Neural cell (in vitro differentiated cells): ENCODE measurements at regions not wholly inside any gene's neighbourhood (a gene's known extent, or its start where the extent isn't known, plus 50 kb on each side); places are given as distances from the start of the nearest gene placed in this dataset.

Experiments used
- H2AFZ ChIP-seq: fragments of 200-600, 300-800 bp; sonication (generic), shearing (Covaris generic); 2 replicates; pipeline ENCODE4 v1.6.0; 2014; ENCODE audit warnings: low read depth, mild to moderate bottlenecking, antibody characterized with exemption, low read length, moderate library complexity
- H3F3A ChIP-seq: fragments of 200-600 bp; shearing (Covaris generic); 2 replicates; pipeline ENCODE4 v1.6.1; 2016; ENCODE audit warnings: mild to moderate bottlenecking, moderate library complexity, mixed read lengths, antibody characterized with exemption, low read length; ENCODE audit not compliant: insufficient read depth, poor library complexity, severe bottlenecking
- H3K27ac ChIP-seq: fragments of 200-600, 300-800 bp; sonication (generic), shearing (Covaris generic); 2 replicates; pipeline ENCODE4 v1.5.1; 2014; ENCODE audit warnings: mild to moderate bottlenecking, low read length, moderate library complexity
- H3K27me3 ChIP-seq: fragments of 300-800, 200-600 bp; sonication (generic), shearing (Covaris generic); 2 replicates; pipeline ENCODE4 v1.6.0; 2014; ENCODE audit warnings: mild to moderate bottlenecking, low read depth, low read length, moderate library complexity; ENCODE audit not compliant: insufficient read depth
- H3K36me3 ChIP-seq: fragments of 300-800, 200-600 bp; sonication (generic), shearing (Covaris generic); 2 replicates; pipeline ENCODE4 v1.5.1; 2014; ENCODE audit warnings: mild to moderate bottlenecking, antibody characterized with exemption, low read length, moderate library complexity; ENCODE audit not compliant: insufficient read depth
- H3K4me2 ChIP-seq: fragments of 300-800, 200-600 bp; sonication (generic), shearing (Covaris generic); 2 replicates; pipeline ENCODE4 v1.6.0; 2014; ENCODE audit warnings: mild to moderate bottlenecking, low read length
- H3K4me3 ChIP-seq: fragments of 300-800, 200-600 bp; sonication (generic), shearing (Covaris generic); 2 replicates; pipeline ENCODE4 v1.5.1; 2014; ENCODE audit warnings: mild to moderate bottlenecking, low read length, moderate library complexity
- H3K79me2 ChIP-seq: fragments of 200-600 bp; shearing (Covaris generic); replicated peaks from 2 replicates; pipeline ENCODE4 v1.6.0; 2014; ENCODE audit warnings: mild to moderate bottlenecking, low read length, moderate library complexity; ENCODE audit not compliant: insufficient read depth
- H3K9ac ChIP-seq: fragments of 300-800, 200-600 bp; sonication (generic), shearing (Covaris generic); 2 replicates; pipeline ENCODE4 v1.6.1; 2016; ENCODE audit warnings: mild to moderate bottlenecking, low read length, mixed read lengths
- H3K9me2 ChIP-seq: fragments of 200-600 bp; shearing (Covaris generic); 2 replicates; pipeline ENCODE4 v1.6.1; 2016; ENCODE audit warnings: mild to moderate bottlenecking, low read length, mixed read lengths; ENCODE audit not compliant: insufficient read depth
- H3K9me3 ChIP-seq: fragments of 200-600, 300-800 bp; sonication (generic), shearing (Covaris generic); 2 replicates; pipeline ENCODE4 v1.6.1; 2016; ENCODE audit warnings: mild to moderate bottlenecking, mixed run types, low read length, moderate library complexity, mixed read lengths
- H4K20me1 ChIP-seq: fragments of 200-600 bp; shearing (Covaris generic); 2 replicates; pipeline ENCODE4 v1.6.1; 2016; ENCODE audit warnings: mild to moderate bottlenecking, mixed run types; ENCODE audit not compliant: insufficient read depth
- CTCF ChIP-seq: fragments of 450-650 bp; IDR thresholded peaks from 2 replicates; pipeline ENCODE4 v1.5.1; 2014; ENCODE audit warnings: antibody characterized with exemption, mild to moderate bottlenecking, moderate library complexity; ENCODE audit not compliant: poor library complexity, severe bottlenecking
- EP300 ChIP-seq: fragments of 450-650 bp; conservative IDR thresholded peaks from 2 replicates; pipeline ENCODE4 v1.6.1; 2014; ENCODE audit warnings: antibody characterized with exemption, mild to moderate bottlenecking, moderate library complexity; ENCODE audit not compliant: poor library complexity, severe bottlenecking
- EZH2 ChIP-seq: fragments of 200-600, 300-800 bp; shearing (Covaris generic), sonication (generic); IDR thresholded peaks from 2 replicates; pipeline ENCODE4 v1.6.1; 2014; ENCODE audit warnings: antibody characterized with exemption, low read length, borderline replicate concordance, mild to moderate bottlenecking; ENCODE audit not compliant: insufficient read depth, poor library complexity, severe bottlenecking
- MXI1 ChIP-seq: fragments of 450-650 bp; conservative IDR thresholded peaks from 2 replicates; pipeline ENCODE4 v1.6.1; 2014; ENCODE audit warnings: antibody characterized with exemption, mild to moderate bottlenecking; ENCODE audit not compliant: poor library complexity, severe bottlenecking
- POLR2AphosphoS5 ChIP-seq: IDR thresholded peaks from 2 replicates; pipeline ENCODE4 v1.6.1; 2012
- RAD21 ChIP-seq: fragments of 450-650 bp; conservative IDR thresholded peaks from 2 replicates; pipeline ENCODE4 v1.6.1; 2014; ENCODE audit warnings: antibody characterized with exemption, mild to moderate bottlenecking, moderate library complexity
- REST ChIP-seq: IDR thresholded peaks from 2 replicates; pipeline ENCODE4 v1.6.1; 2012; ENCODE audit warnings: borderline replicate concordance
- SMC3 ChIP-seq: fragments of 450-650 bp; conservative IDR thresholded peaks from 2 replicates; pipeline ENCODE4 v1.6.1; 2014; ENCODE audit warnings: antibody characterized with exemption, mild to moderate bottlenecking, moderate library complexity; ENCODE audit not compliant: poor library complexity
- TAF1 ChIP-seq: IDR thresholded peaks from 2 replicates; pipeline ENCODE4 v1.6.1; 2012; ENCODE audit warnings: low read depth

GRCh38 chr6:169866140-169866534, 114.7 kb downstream of the ERMARD start:
- Histone ChIP-seq H2AFZ (no peak overlapping the region), H4K20me1 (no peaks in the 10 kb centered on the region), H3K4me3 (no peak overlapping the region), H3F3A (no peaks in the 10 kb centered on the region), H3K9ac (no peak overlapping the region), H3K27ac (no peak overlapping the region), H3K9me2 (no peaks in the 10 kb centered on the region), H3K4me2 (no peak overlapping the region), H3K27me3 (no peaks in the 10 kb centered on the region), H3K9me3 (no peaks in the 10 kb centered on the region), H3K36me3 (no peaks in the 10 kb centered on the region), H3K79me2 (no peaks in the 10 kb centered on the region)
- TF ChIP-seq MXI1 (no peak), EZH2 (no peak), CTCF (no peak), EP300 (no peak), RAD21 (no peak), SMC3 (no peak), POLR2AphosphoS5 (no peak), TAF1 (no peak), REST (no peak)

GRCh38 chr6:169865346-169866139, 114.1 kb downstream of the ERMARD start:
- Histone ChIP-seq H3K27me3 (no peaks in the 10 kb centered on the region), H4K20me1 (no peaks in the 10 kb centered on the region), H2AFZ (no peak overlapping the region), H3F3A (no peaks in the 10 kb centered on the region), H3K36me3 (no peaks in the 10 kb centered on the region), H3K4me3 (no peak overlapping the region), H3K4me2 (no peak overlapping the region), H3K79me2 (no peaks in the 10 kb centered on the region), H3K9me2 (no peaks in the 10 kb centered on the region), H3K27ac (no peak overlapping the region), H3K9ac (no peak overlapping the region), H3K9me3 (no peaks in the 10 kb centered on the region)
- TF ChIP-seq EP300 (no peak), RAD21 (no peak), TAF1 (no peak), REST (no peak), POLR2AphosphoS5 (no peak), MXI1 (no peak), CTCF (no peak)
